Mucosa of rectum (tissue), 2 donors: ENCODE measurements at regions not wholly inside any gene's neighbourhood (a gene's known extent, or its start where the extent isn't known, plus 50 kb on each side); places are given as distances from the start of the nearest gene placed in this dataset.

Experiments used
- H3K27ac ChIP-seq, 2 donors: one replicate each; pipeline ENCODE4 v1.7.0; 2013; ENCODE audit warnings: inconsistent platforms in 2 of 2, low read depth in 2 of 2, low read length in 2 of 2
- H3K27me3 ChIP-seq, 2 donors: one replicate each; pipeline ENCODE4 v1.7.0; 2013; ENCODE audit warnings: low read length in 2 of 2; ENCODE audit not compliant: control insufficient read depth in 2 of 2, insufficient read depth in 2 of 2
- H3K36me3 ChIP-seq, 2 donors: one replicate each; pipeline ENCODE4 v1.7.0; 2013; ENCODE audit warnings: low read length in 2 of 2; ENCODE audit not compliant: control insufficient read depth in 2 of 2, insufficient read depth in 2 of 2
- H3K4me1 ChIP-seq, 2 donors: one replicate each; pipeline ENCODE4 v1.7.0; 2013; ENCODE audit warnings: low read length in 2 of 2, mild to moderate bottlenecking in 1 of 2; ENCODE audit not compliant: control insufficient read depth in 2 of 2, insufficient read depth in 2 of 2
- H3K4me3 ChIP-seq, 2 donors: one replicate each; pipeline ENCODE4 v1.7.0; 2013; ENCODE audit warnings: low read length in 2 of 2
- H3K9ac ChIP-seq, 2 donors: one replicate each; pipeline ENCODE4 v1.7.0; 2013; ENCODE audit warnings: low read length in 2 of 2, low read depth in 1 of 2, mild to moderate bottlenecking in 1 of 2
- H3K9me3 ChIP-seq, 2 donors: one replicate each; pipeline ENCODE4 v1.7.0; 2013; ENCODE audit warnings: low read length in 2 of 2; ENCODE audit not compliant: control insufficient read depth in 2 of 2
- donor health status: healthy.
- donor health status: Normal muscosa, but diverticular disease.

DNA sequence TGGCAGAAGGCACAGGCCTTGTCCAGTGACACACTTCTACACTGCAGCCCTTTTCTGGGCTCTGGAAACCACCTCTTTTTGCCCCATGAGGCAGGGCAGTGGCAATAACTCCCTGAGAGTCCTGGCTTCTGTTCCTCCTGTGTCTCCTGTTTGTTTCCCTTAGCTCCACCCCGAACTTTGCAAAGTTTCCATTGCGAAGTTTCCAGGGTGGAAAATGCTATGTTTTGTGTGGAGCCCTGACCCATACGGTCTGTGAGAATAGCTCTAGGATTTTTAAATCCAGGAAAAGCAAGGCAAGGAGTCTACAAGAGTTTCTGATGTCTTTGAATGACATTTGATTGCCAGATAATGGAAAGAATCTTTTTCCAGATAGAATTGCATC, 92.2 kb upstream of the AKR1E2 start:
- Histone ChIP-seq H3K4me3 (no peak overlapping the region), H3K36me3 (no peaks in the 10 kb centered on the region), H3K27ac (no peak overlapping the region)

DNA sequence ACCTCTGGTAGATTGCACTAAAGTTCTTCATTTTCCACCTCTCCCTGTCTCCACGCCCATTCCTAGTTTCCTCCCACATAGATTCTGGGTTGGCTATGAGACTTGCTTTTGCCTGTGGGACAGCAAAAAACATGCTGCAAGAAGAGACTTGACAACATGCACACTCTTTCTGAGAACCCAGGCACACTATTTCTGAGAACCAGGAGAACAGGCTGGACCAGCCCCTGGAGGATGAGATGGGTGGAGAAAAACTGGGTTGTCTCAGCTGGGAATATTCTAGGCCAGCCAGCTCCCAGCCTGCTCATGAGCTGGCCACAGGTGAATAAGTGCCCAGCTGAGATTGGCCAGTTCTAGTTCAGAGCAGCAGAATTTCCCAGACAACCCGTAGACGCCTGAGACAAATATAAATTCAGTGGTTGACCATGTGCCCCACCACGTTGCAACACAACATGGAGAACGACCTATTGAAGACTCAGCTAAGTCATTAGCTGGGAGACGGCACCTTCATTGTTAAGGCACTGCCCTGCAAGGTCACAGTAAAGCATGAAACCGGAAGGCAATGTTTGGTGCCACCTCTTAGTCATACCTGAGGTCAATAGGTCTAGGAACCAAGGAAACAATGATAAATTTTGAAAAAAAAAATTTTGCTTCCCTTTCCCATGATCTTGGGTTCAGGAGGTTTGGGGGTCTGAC, 92.7 kb upstream of the AKR1E2 start:
- H3K27ac ChIP-seq: no peak overlapping the region
- no peak overlapping the region for H3K9ac ChIP-seq
- no peaks in the 10 kb centered on the region for H3K27me3 ChIP-seq
- H3K4me3 ChIP-seq: no peak overlapping the region
- H3K4me1 ChIP-seq: no peaks in the 10 kb centered on the region
- H3K36me3 ChIP-seq: no peaks in the 10 kb centered on the region
- H3K9me3 ChIP-seq: no peaks in the 10 kb centered on the region

More for the DNA sequence above, 92.2 kb upstream of the AKR1E2 start:
- H3K27me3 ChIP-seq: no peaks in the 10 kb centered on the region
- no peaks in the 10 kb centered on the region for H3K4me1 ChIP-seq
- H3K9ac ChIP-seq: no peak overlapping the region
- no peaks in the 10 kb centered on the region for H3K9me3 ChIP-seq

DNA sequence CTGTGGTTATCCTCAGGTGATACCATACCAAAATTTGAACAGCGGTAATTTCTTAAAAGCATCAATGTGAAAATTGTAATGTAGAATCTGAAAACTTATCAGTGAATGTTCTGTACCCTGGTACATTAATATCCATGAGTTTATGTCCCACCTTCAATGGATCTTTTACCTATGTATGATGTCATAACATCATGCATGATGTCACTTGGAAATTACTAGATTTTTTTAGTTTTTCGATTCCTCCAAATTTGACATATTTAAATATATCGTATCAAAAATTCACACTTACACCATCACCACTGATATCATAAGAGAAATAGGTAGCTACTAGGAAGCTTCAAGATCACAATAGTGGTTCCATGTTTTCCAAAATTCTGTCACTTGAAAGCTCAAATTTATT, 95.0 kb upstream of the AKR1E2 start:
- H3K27ac ChIP-seq: no peak overlapping the region
- no peak overlapping the region for H3K4me3 ChIP-seq
- H3K9ac ChIP-seq: no peak overlapping the region
- no peaks in the 10 kb centered on the region for H3K4me1 ChIP-seq
- no peaks in the 10 kb centered on the region for H3K27me3 ChIP-seq
- H3K9me3 ChIP-seq: no peaks in the 10 kb centered on the region
- no peaks in the 10 kb centered on the region for H3K36me3 ChIP-seq

DNA sequence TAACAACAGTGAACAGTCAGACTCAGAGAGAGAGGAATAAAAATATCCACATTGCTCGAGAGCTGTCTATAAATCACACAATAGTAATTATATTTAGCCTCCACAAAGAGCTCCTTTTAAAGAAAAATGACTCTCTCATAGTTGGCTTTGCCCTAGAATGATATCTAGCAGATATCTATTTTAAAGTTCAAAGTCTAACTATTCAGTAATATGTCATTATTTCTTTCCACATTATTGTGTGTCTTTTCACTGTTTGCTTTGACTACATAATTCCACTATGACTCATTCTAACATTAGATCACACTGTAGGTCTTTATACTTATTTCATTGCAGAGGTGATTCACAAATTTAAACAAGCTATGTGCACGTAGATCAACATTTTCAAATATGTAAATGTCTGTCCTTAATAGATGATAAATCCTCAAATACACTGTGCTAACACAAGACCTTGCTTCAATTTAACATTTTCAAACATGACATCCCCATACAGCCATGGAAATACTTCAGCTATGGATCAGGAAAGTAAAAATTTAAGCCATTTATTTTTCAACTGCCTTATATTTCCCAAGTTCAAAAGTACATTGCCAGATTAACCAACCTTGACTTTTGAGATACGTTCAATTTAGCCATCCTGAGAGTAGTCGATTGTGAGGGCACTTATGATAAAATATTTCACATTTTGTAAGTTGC, 99.9 kb upstream of the AKR1E2 start:
- no peak overlapping the region for H3K9ac ChIP-seq

DNA sequence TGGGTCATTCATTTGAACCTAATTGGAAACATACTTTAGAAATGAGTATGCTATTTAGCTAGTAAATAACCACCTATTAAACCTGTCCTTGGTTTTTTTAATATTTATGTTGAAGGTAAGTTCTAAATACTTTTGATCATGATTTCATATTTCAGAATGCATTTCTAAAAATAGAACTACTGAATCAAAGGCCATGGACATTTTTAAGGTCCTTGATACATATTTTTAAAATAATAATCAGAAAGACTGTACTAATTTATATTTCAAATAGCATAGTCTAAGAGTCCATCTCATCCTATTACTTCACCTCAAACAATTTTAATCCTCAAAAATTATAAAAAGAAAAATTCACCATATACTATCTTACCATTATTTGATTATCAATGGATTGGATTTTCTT, 102.1 kb upstream of the AKR1E2 start:
- Histone ChIP-seq H3K36me3 (no peaks in the 10 kb centered on the region), H3K9me3 (no peaks in the 10 kb centered on the region), H3K9ac (no peak overlapping the region), H3K4me3 (no peak overlapping the region), H3K27me3 (no peaks in the 10 kb centered on the region), H3K27ac (no peak overlapping the region), H3K4me1 (peaks cover 0 to 5% of the 10 kb centered on the region in 2 donors)

More for the DNA sequence above, 99.9 kb upstream of the AKR1E2 start:
- no peaks in the 10 kb centered on the region for H3K36me3 ChIP-seq
- peaks cover 0 to 5% of the 10 kb centered on the region in 2 donors for H3K4me1 ChIP-seq
- no peaks in the 10 kb centered on the region for H3K27me3 ChIP-seq
- no peak overlapping the region for H3K4me3 ChIP-seq
- no peaks in the 10 kb centered on the region for H3K9me3 ChIP-seq
- H3K27ac ChIP-seq: no peak overlapping the region

DNA sequence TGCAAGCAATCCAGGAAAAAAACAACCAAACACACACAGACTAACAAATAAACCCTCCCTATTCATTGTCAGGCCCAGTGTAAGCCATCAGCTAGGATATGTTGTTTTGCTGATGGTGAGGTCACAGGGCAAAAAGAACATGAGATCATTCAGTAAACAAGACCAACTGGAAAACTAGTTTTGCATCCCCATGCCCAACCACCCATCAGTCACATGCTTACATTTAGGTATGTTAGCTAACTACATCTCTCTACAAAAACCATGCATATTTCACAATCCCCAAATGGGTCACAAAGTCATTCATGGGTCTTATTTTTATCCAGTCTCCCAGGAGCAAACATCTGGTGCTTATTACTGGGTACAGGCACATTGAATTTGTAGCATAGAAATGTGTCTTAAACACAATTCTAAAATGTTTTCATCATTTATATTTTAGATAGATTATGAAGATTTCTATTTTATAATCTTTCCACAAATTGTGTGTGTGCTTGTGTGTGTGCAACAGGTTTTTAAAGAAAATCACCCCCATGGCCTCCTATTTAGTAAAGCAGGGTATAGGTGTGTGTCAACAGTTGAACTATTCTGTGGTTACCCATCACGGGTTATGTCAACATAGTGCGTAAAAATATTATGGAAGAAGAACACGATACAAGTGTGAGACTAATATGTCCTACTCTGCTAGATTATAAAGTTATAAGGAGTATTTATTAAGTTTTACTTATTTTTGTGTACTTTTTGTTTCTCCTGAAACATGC, 103.8 kb upstream of the AKR1E2 start:
- no peaks in the 10 kb centered on the region for H3K9me3 ChIP-seq
- no peak overlapping the region for H3K27ac ChIP-seq
- H3K36me3 ChIP-seq: no peaks in the 10 kb centered on the region
- no peak overlapping the region for H3K9ac ChIP-seq
- H3K27me3 ChIP-seq: no peaks in the 10 kb centered on the region
- H3K4me1 ChIP-seq: peaks cover 0 to 5% of the 10 kb centered on the region in 2 donors
- H3K4me3 ChIP-seq: no peak overlapping the region

DNA sequence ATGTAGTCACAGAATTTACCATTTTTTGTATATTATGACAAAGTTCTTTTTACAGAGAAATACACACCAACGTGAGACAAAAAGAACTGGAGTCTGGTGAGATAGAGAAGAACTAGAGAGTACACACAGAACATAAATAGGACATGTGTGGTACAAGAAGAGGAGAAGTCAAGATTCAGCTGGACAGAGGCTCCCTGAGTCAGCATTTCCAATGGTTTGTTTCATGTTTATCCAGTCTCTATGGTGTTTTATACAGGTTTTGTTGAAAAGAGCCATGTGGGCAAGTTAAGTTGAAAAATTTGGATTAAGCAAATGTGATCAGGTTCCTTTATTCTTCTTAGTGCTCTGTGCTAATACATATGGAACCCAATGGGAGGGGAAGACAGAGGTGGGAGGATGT, 105.5 kb upstream of the AKR1E2 start:
- Histone ChIP-seq H3K27ac (no peak overlapping the region), H3K36me3 (no peaks in the 10 kb centered on the region), H3K4me3 (no peak overlapping the region), H3K9ac (no peak overlapping the region), H3K4me1 (peaks cover 0 to under 1% of the 10 kb centered on the region in 2 donors), H3K9me3 (no peaks in the 10 kb centered on the region), H3K27me3 (no peaks in the 10 kb centered on the region)

DNA sequence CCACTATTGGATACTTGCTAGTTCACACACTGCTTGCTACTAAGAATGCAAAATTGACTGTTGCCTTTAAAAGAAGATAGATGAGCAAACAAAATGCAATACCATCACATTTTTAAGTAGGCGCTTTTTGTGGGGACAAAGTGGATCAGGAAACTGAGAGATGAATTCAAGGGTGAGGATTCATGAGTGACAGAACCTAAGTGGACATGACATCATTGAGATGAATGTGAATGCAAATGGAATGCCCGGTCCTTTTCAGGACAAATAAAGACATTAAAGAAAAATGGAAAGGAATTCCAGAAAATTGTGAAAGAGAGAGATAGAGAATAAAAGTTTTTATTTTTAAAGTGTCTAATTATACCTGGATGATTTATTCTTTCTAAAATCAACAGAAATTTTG, 106.3 kb upstream of the AKR1E2 start:
- Histone ChIP-seq H3K4me3 (no peak overlapping the region), H3K27me3 (no peaks in the 10 kb centered on the region), H3K36me3 (no peaks in the 10 kb centered on the region), H3K9me3 (no peaks in the 10 kb centered on the region), H3K9ac (no peak overlapping the region), H3K4me1 (no peaks in the 10 kb centered on the region), H3K27ac (no peak overlapping the region)

DNA sequence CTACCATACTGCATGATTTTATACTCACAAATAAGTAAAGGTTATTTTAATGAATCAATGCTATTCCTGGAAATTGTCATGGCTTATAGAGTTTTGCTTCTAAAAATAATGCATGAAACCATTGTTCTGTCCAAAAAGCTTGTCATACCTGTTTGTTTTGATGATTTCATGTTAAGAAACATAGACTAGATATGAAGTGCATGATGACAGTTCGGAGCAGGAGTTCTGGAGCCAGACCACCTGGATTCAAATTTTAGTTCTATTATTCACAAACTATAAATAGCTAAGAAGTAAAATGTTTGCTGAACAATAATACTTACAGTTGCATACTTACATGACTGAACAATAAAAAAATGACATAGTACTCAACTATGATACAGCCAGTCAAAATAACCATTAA, 107.0 kb upstream of the AKR1E2 start:
- Histone ChIP-seq H3K27me3 (no peaks in the 10 kb centered on the region), H3K9ac (no peak overlapping the region), H3K4me3 (no peak overlapping the region), H3K36me3 (no peaks in the 10 kb centered on the region), H3K9me3 (no peaks in the 10 kb centered on the region), H3K4me1 (no peaks in the 10 kb centered on the region), H3K27ac (no peak overlapping the region)

DNA sequence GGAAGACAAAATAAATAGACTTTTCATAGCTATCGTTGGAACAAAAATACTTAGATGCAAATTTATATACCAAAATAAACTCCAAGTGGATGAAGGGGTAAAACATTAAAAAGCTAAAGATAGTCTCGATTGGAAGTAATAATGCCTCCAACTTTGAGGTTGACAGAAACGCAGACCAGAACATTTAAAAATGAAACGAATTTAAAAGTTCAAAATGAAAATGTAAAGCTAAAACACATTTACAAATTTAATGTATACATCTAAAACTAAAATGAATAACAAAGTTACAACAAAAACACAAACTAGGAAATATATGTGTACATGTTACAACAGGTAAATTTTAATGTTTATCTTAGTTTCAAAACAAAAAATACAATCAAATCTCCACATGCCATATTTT, 107.5 kb upstream of the AKR1E2 start:
- Histone ChIP-seq H3K4me3 (no peak overlapping the region), H3K9me3 (no peaks in the 10 kb centered on the region), H3K4me1 (no peaks in the 10 kb centered on the region), H3K27ac (no peak overlapping the region), H3K9ac (no peak overlapping the region), H3K27me3 (no peaks in the 10 kb centered on the region), H3K36me3 (no peaks in the 10 kb centered on the region)
